Endothelial cell of umbilical vein (primary cell): ENCODE measurements at regions not wholly inside any gene's neighbourhood (a gene's known extent, or its start where the extent isn't known, plus 50 kb on each side); places are given as distances from the start of the nearest gene placed in this dataset.

Source experiments
- EZH2 ChIP-seq: IDR thresholded peaks from 2 replicates; pipeline ENCODE4 v1.6.1; 2012; ENCODE audit warnings: borderline replicate concordance, low read depth, mild to moderate bottlenecking, moderate library complexity, low read length, inconsistent platforms; ENCODE audit not compliant: severe bottlenecking
- FOS ChIP-seq: IDR thresholded peaks from 2 replicates; pipeline ENCODE4 v1.6.1; 2011; ENCODE audit warnings: mild to moderate bottlenecking, low read length, moderate library complexity, borderline replicate concordance; ENCODE audit not compliant: insufficient read depth
- GATA2 ChIP-seq: IDR thresholded peaks from 2 replicates; pipeline ENCODE4 v1.7.0; 2011; ENCODE audit warnings: low read depth, mild to moderate bottlenecking, moderate library complexity, mixed read lengths, low read length; ENCODE audit not compliant: insufficient read length, insufficient read depth
- JUN ChIP-seq: IDR thresholded peaks from 2 replicates; pipeline ENCODE4 v1.6.1; 2011; ENCODE audit warnings: borderline replicate concordance, low read depth; ENCODE audit not compliant: insufficient read length, insufficient read depth
- MYC ChIP-seq: IDR thresholded peaks from one replicate; pipeline ENCODE4 v1.6.1; 2011; ENCODE audit warnings: mild to moderate bottlenecking, low read depth, low read length
- POLR2A ChIP-seq: IDR thresholded peaks from 2 replicates; pipeline ENCODE4 v1.6.1; 2012; ENCODE audit warnings: low read depth, mild to moderate bottlenecking, control low read depth, low read length
- POLR2AphosphoS5 ChIP-seq: IDR thresholded peaks from 2 replicates; pipeline ENCODE4 v1.6.1; 2012; ENCODE audit warnings: low read depth, mild to moderate bottlenecking, control low read depth, low read length, moderate library complexity; ENCODE audit not compliant: insufficient read depth
- TF ChIP-seq, protein P1 (sequence below), 2 donors: IDR thresholded peaks; 1 replicate in 1 of 2; 2 replicates in 1 of 2; pipeline ENCODE4 v1.5.1; 2011; ENCODE audit warnings: low read length in 2 of 2, mild to moderate bottlenecking in 2 of 2, moderate library complexity in 2 of 2, control low read depth in 1 of 2, inconsistent platforms in 1 of 2, low read depth in 1 of 2; ENCODE audit not compliant: insufficient read depth in 1 of 2; ENCODE audit errors: extremely low read depth in 1 of 2
- TF ChIP-seq, protein P2 (sequence below): IDR thresholded peaks from 2 replicates; pipeline ENCODE4 v1.6.1; 2011; ENCODE audit not compliant: insufficient read depth, insufficient read length

DNA sequence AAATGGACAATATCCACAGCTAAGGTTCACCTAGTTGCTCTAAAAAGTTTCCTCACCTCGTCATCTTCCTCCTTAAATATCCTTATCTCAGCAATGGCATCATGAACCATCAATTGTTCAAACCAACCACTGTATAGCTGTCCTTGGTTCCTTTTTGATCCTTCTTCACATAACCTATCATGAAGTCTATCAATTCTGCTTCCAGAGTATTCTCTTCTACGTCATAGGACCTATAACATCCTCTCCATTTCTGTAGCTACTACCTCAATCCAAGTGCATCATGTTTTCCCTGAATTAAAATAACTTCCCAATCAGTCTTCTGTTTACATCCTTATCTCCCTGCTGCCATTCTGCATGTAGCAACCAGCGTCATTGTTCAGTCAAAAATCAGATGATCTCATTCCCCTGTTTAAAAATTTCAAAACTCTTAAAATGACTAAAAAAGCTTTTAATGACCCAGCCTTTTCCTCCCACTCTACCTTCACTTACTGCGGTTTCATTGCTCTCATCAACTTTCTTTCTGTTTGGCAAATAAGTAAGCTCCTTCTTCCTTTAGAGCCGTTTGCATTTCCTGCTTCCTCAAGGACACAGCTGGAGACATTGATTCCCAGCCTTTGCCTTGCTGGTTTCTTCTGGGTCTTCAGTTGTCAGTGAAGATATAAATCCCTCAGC, 223.9 kb upstream of the MIR17HG start:
- TF ChIP-seq POLR2AphosphoS5 (no peak), POLR2A (no peak), MYC (no peak), JUN (no peak), EZH2 (no peak), FOS (no peak), GATA2 (no peak)
- TF ChIP-seq, protein P1, sequence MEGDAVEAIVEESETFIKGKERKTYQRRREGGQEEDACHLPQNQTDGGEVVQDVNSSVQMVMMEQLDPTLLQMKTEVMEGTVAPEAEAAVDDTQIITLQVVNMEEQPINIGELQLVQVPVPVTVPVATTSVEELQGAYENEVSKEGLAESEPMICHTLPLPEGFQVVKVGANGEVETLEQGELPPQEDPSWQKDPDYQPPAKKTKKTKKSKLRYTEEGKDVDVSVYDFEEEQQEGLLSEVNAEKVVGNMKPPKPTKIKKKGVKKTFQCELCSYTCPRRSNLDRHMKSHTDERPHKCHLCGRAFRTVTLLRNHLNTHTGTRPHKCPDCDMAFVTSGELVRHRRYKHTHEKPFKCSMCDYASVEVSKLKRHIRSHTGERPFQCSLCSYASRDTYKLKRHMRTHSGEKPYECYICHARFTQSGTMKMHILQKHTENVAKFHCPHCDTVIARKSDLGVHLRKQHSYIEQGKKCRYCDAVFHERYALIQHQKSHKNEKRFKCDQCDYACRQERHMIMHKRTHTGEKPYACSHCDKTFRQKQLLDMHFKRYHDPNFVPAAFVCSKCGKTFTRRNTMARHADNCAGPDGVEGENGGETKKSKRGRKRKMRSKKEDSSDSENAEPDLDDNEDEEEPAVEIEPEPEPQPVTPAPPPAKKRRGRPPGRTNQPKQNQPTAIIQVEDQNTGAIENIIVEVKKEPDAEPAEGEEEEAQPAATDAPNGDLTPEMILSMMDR (IDR thresholded peaks at IDR 0.05; ENCODE audit: extremely low read depth in 1 of 2, insufficient read depth in 1 of 2, low read depth in 1 of 2, low read length in 2 of 2), result no peak
- TF ChIP-seq, protein P2, sequence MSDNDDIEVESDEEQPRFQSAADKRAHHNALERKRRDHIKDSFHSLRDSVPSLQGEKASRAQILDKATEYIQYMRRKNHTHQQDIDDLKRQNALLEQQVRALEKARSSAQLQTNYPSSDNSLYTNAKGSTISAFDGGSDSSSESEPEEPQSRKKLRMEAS, result no peak
